ENCODE measurements at regions not wholly inside any gene's neighbourhood (a gene's known extent, or its start where the extent isn't known, plus 50 kb on each side); places are given as distances from the start of the nearest gene placed in this dataset.
A peak's percentile ranks its signal among the peaks of the same experiment; 100 is the strongest.

DNA sequence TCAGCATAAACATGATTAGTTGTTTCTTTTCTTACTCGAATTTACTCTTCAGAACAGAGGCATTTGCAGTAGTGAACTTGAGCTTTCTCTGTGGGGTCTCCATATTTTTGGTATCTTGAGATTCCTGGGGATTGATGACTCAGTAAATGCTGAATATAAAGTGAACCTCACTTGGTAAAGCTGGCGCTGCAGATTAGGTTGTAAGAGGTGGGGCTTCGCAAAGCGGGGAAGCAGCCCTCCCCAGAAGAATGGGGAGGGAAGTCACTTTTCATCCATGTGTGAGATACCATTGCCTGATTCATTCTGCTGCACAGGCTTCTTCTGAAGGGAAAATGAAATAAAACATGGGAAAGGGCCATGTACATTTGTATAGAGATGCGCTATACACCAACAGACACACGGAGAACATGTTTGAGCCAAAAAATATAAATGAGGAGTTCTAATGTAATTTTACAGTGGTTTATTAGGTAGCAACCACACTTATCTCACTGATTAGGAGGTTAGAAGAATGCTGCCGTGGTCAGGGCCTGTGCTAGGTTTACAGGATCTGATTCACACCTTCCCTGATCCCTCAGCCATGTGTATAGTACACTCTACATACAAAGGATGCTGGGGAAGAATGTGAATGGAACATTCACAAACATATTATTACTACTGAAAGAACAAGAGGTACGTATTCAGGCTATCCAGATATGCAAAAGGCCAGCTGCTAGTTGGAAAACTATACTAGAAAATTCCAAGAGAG lies 63.5 kb downstream of the DNTTIP2 start:
- no peak for DNase-seq (ENCODE audit: low read depth in 4 of 4, low spot score in 1 of 4)

DNA sequence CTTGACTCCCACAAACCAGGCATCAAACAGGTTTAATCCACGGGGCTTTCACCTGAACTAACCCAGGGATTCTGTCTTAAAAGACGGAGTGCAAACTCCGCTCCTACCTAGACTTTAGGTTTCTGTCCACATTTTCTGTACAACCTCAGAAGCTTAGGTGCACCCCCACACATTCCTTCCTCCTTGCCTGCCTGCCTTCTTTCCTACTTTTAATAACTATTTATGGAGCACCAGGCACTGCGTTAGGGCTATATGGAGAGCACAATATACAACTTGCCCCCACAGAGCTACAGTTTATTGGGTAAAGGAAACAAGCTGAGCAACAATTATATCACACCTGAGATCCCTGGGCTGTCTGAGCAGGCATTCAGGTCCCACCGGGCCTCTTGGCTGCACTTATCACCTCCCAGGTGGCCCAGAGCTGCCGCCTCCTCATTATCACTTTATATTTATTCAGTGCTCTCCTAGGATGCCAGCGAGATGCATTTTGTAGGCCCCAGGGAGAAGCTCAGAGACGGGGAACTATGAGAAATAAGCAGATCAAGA lies 64.1 kb downstream of the DNTTIP2 start:
- no peak for DNase-seq (ENCODE audit: low read depth in 4 of 4, low spot score in 1 of 4)

DNA sequence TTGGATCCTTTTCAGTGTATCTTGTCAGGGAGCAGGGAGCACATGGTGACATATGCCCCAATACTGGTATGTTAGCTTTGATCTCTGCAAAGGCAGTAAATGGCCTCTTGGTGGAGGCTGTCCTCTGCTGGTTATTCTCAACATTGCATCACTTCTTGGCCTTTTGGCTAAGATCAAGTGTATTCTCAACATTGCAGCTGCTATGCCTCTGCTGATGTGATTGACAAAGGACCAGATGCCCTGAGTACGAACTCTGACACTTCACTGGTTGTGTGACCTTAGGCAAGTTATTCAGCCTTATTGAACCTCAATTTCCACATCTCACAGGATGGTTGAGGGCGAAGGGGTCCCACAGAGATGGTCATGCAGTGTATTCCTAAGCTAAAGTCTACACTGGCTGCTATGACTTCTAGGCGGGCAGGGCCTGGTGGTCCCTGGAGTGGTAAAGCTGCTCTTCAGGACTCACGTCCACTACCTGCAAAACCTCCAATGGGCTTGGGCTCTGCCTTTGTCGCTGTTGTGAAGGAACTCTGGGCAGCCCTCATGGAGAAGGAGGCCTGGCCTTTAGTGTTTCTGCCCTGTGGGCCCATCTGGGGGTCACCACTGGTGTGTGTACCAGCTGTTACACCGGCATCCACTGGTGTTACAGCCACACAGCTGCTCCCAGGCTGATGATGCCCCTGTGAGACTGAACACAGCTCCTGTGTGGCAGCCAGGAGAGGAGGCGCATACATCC lies 64.8 kb downstream of the DNTTIP2 start:
- DNase-seq (ENCODE audit: low read depth in 4 of 4, low spot score in 1 of 4), result peak in 2 of 4 experiments; percentile 10 to 34

DNA sequence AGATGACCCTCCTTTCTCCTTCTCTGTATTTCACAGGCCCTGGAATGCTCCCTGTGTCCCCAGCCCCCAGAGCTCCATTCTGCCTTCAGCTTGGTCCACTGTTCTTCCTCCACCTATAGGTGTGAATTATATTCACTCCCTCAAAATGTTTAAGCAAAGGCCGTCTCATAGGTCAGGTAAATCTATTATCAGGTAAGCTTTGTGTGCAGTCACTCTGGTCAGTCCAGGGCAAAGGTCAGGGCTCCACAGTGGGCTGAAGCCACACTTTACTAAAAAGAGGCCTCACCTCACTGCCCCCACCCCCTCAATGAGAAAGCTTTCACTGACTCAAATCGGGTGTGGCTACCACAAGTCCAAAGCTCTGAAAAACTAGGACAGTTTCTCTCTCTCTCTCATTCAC lies 65.9 kb downstream of the DNTTIP2 start:
- no peak for DNase-seq (ENCODE audit: low read depth in 4 of 4, low spot score in 1 of 4)

DNA sequence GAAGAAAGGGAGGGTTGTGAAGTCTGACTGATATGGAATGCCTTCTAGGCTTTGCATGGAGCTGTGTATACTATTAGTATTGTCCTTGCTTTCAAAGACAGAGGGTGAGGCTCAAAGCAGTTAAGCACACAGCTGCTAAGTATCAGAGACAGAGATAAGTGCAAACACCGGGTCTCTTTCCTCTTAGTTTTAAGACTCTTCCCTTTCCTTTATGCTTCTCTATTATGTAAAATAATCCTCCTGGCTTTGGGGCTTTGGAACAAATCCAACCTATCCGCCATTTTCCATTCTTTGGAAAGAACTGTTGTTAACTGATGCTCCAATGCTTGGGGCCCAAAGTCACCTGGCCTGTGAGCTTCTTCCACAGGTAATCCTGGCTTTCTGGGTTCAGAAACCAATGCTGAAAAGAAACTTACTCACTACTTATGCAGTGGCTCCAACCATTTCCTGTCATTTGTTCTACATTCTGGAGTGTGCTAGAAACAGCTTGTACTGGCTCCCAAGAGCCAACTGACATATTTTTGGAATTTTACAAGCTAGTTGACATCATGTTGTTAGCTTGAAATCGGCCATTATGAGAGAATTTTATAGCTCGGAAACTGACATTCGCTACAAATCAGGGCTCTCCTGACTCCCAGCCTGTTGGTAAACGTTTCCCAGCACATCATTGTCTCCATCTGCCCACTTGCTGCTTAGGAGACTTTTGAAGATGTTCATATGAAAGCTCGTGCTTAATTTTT lies 67.5 kb downstream of the DNTTIP2 start:
- no peak for DNase-seq (ENCODE audit: low read depth in 4 of 4, low spot score in 1 of 4)

DNA sequence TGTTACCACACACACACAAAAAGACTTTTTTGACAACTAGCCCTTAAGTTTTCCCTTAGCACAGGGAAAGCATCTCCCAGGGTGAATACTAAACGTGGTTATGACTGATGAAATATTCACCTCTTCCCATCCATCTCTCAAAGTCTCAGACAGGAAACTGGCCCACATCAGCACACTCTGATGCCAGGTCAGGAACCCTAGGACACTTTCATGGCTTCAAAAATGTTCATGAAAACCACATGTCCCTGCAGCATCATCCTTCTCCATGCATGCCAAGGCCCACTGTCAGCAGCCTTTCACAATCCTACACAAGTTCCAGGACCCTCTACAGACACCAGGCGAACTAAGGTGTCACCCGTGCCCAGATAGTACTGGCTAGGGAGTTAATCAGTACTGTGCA lies 68.7 kb downstream of the DNTTIP2 start:
- no peak for DNase-seq (ENCODE audit: low read depth in 4 of 4, low spot score in 1 of 4)

DNA sequence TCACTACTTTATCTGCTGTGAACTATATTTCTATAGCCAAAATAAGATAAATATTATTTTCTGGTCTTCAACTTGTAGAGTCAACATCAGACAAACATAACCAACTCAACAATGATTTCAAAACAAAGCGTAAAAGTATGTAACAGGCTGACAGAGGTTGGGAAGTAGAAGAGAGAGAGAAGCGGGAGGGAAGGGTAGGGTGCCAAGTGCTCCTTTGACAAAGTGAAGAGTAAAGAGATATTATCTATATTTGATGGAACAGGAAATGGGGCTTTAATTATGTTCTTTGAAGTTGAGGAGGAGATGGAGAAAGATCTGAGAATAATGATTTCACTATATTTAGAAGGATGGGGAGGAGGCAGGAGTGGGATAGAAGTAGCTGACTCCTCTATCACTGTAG lies 70.1 kb downstream of the DNTTIP2 start:
- DNase-seq (ENCODE audit: low read depth in 4 of 4, low spot score in 1 of 4), result no peak

DNA sequence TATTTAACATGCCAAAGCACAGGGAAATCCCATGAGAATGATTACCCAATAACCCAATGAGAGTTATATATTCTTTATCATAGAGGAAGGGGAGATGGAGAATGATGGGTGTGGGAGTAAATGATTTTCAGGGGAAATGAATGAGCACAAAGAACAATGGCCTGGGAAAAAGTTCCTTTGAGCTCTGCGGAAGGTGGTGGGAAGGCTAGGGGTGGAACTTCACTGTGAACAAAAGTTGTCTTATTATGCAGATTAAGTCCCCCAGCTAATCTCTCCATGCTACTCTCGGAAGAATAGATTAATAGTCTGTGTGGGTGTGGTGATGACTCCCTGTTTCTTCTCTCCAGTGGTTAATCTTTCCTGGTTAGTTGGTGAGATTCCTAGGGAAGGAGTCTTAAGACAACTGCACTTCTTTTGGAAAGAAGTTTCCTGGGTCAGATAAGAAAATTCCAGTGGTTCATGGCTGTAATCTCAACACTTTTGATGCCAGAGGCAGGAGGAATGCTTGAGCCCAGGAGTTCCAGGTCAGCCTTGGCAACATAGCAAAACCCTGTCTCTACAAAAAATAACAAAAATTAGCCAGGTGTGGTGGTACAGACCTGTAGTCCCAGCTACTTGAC lies 71.6 kb downstream of the DNTTIP2 start:
- DNase-seq (ENCODE audit: low read depth in 4 of 4, low spot score in 1 of 4), result no peak

DNA sequence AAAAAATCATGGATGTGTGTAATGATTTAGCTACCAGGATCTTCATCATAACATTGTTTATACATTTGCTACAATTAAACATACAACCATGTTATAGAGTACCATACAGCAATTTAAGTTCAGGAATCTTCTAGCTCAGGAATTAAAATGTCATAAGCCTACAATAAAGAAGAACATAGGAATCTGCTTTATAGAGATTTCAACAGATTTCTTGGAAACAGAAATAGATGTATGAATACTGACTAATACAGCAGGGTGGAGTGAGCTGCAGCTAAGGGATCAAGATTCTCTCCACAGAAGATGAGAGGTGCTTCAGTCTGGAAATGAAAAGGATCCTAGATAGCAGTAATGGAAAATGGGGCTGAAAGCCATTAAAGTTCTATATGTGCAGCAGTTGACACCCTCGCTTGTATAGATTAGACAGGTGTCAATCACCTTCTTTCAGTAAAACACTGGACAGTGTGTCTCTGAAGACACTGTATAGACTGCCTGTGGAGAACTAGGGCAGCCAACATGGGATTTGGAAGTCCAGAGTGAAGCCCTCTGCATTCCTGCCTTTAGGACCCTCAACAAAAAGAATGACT lies 73.9 kb downstream of the DNTTIP2 start:
- DNase-seq (ENCODE audit: low read depth in 4 of 4, low spot score in 1 of 4), result no peak

DNA sequence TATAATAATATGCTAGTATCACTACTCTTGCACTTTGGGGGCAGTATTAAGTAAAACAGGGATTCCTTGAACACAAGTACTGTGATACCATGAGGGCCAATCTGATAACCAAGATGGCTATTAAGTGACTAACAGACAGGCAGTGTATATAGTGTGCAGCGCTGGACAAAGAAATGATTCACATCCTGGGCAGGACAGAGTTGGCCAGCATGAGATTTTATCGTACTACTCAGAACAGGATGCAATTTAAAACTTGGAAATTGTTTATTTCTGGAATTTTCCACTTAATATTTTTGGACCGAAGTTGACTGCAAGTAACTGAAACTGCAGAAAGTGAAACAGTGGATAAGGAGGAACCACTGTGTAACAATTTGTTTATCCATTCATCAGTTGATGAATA lies 74.6 kb downstream of the DNTTIP2 start:
- DNase-seq (ENCODE audit: low read depth in 4 of 4, low spot score in 1 of 4), result no peak

DNA sequence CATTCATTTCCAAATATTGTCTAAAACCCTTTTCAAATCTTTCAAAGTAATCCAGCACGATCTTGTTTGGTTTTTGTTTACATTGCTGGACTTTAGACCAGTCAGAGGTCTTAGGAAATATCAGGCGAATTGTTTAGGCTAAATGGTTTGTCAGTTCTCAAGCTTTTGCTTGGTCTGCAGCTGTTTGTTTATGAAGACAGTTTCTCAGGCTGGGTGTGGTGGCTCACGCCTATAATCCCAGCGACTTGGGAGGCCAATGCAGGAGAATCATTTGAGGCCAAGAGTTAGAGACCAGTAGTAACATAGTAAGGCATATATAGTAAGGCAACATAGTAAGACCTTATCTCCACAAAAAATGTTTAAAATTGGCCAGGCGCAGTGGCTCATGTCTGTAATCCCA lies 77.5 kb downstream of the DNTTIP2 start:
- no peak for DNase-seq (ENCODE audit: low read depth in 4 of 4, low spot score in 1 of 4)

DNA sequence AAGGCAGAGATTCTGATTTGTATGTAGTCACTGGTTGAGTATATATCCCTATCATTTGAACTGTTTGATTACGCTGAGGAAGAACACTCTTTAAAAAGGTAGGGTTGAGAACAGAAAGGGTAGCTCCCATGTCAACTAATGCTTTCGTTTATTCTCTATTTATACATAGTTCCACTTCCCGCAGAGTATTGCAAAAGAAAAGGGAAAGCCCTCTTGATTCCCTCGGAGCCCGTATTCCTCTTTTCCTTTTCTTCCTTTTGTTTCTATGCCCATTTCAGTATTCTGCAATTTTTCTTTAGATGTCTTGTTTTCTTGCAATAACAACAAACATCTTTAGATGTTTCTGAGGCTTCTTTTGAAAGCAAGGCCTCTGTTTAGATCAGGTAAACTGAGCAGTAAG lies 78.2 kb downstream of the DNTTIP2 start:
- DNase-seq (ENCODE audit: low read depth in 4 of 4, low spot score in 1 of 4), result no peak

DNA sequence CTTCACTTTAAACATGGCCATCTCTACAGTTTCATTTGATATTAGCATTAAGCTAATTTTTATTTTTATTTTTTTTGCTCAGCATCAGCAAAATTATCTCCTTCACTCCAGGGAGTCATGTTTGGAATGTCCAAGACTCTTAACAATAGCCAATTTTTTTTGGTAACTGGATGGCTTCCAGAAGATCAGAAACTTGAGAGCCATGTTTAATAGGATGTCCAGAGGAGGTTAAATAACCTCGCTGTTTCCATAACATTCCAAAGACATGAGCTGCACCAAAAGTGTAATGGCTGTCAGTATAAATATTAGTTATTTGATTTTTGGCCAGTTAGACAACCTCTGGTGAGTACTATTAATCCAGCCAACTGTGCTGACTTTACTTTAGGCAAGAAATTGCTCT lies 80.7 kb downstream of the DNTTIP2 start:
- no peak for DNase-seq (ENCODE audit: low read depth in 4 of 4, low spot score in 1 of 4)

DNA sequence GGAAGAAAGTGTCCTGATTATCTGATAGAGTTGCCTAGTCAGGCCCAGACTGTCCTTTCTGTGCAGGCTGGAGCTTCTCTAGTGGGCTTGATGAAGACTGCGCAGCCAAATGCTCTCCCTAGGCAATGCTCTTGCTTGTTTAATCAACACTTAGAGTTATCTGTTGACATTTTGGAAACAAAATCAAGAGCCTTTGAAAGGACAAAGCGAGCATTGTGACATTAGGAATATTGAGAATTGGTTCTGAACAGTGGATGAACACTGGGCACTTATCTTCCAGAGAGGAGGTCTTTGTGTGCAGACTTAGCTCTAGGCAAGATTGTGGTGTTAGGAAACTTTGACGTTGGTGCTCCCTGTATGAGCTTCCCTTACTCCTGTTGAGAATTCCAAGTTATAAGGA lies 94.5 kb downstream of the DNTTIP2 start:
- DNase-seq (ENCODE audit: low read depth in 4 of 4, low spot score in 1 of 4), result no peak

DNA sequence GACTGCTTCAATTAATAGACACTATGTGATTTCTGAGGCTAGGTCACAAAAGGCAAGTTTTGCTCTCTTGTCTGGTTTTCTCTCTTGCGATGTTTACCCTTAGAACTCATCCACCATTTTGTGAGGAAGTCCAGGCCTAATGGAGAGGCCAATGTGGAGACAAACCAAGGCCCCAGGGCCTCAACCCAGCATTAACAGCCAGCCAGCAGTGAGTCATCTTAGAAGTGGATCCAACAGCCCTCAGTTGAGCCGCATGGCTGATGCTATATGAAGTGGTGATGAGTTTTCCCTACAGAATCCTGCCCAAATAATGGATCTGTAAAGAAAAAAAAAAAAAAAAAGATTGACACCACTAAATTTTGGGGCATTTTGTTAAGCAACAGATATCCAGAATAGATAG lies 95.1 kb downstream of the DNTTIP2 start:
- DNase-seq (ENCODE audit: low read depth in 4 of 4, low spot score in 1 of 4), result no peak

DNA sequence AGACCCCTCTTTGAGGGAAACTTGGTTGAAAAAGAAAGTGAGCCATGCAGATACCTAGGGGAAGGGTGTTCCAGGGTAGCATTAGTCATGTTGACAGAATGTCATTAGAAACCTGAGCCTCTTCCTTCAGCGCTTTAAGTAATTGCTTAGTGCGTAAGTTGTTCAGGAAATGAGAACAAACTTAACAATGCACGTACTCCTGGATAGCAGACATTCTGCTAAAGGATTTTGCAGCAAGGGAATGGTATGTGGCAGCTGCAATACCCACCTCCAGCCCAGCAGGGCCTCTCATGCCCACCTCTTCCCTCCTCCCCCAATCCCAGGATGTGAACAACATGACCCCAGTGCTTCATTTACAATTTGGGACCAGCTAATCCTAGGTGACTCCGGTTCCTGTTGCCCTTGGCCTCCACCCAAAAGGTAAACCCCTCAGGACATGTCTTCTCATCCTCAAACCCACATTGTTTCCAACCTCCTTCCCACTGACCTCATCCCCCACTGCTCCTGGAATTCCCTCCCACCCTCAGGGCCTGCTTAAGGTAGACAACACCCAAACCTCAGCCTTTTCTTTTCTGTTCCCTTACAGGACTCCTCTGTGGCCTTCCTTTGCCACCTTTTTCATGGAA lies 98.0 kb upstream of the BCAR3 start:
- no peak for DNase-seq (ENCODE audit: low read depth in 4 of 4, low spot score in 1 of 4)

DNA sequence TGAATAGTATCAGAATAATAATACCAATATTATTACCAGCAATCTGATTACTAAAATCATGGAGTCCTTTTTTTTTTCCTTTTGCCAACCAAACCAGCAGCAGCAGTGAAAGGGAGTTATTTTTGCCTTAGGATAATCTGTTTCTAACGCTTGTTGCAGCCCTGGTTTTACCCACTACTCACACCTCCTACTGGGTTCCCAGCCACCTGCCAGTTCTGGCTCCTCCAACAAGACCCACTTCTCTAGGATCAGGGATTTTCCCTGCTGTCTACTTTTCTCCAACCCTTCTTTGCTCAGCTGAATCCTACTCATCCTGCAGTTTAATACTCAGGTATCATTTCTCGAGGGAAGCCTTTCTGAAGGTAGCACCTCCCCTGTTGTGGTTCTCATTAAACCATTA lies 96.8 kb upstream of the BCAR3 start:
- DNase-seq (ENCODE audit: low read depth in 4 of 4, low spot score in 1 of 4), result no peak

DNA sequence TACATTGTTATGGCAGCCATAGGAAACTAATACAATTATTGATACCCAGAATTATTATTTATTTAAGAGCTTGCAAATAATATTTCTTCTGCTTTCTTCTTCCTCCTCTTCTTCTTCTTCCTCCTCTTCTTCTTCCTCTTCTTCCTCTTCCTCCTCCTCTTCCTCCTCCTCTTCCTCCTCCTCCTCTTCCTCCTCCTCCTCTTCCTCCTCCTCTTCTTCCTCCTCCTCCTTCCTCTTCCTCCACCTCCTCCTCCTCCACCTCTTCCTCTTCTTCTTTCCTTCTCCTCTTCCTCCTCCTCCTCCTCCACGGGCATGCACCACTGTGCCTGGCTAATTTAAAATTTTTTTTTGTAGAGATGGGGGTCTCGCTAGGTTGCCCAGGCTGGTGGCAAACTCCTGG lies 95.6 kb upstream of the BCAR3 start:
- no peak for DNase-seq (ENCODE audit: low read depth in 4 of 4, low spot score in 1 of 4)

DNA sequence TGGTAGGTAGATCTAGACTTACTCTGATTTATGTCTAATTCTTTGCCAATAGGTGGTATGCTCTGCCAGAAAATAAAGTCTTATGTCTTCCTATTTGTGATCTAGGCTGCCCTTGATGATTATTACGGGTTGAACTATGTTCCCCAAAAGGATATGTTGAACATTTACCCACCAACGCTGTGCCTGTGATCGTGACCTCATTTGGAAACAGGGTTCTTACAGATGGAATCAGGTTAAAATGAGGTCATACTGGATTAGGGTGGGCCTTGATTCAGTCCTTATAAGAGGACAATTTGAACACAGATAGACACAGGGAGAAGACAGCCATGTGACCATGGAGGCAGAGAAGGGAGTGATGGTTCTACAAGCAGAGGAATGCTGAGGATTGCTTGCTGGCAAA lies 95.1 kb upstream of the BCAR3 start:
- no peak for DNase-seq (ENCODE audit: low read depth in 4 of 4, low spot score in 1 of 4)

DNA sequence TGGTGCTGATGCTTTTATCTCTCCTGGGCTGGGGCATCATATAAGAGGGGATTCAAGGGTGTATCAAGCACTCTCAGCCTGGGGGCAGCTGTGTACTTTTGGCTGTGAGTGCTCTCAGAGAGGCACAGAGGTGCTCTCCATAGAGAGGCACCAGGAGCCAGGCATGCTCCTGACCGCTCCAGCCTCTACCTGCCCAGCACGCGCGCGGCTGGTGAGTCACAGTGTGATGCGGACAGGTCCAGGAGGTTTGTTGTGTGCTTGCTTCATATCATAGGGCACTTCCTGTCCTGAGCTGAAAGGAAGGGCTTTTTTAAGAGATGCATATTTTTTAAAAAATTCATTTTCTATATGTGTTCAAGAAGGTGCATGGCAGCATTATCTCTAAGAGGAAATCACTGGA lies 93.6 kb upstream of the BCAR3 start:
- no peak for DNase-seq (ENCODE audit: low read depth in 4 of 4, low spot score in 1 of 4)

DNA sequence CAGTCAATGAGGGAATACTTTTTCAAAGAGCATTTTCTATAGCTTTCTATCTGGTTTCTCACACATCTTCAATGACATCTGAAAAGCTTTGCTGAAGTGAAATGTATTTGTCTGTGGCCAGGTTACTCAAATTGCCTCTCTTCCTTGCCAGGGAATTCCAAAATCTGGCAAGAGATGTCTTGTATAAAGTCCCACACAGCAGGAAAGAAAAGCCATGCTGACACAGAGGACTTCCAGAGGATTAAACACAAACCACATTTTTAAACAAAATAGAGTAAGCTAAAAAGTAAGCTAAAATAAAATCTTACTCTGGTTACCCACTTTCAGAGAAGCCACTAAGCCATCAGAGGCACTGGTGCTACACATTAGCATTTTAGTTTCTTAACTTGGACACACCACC lies 93.1 kb upstream of the BCAR3 start:
- no peak for DNase-seq (ENCODE audit: low read depth in 4 of 4, low spot score in 1 of 4)
